WERI-Rb-1 (cell line): ENCODE measurements at regions not wholly inside any gene's neighbourhood (a gene's known extent, or its start where the extent isn't known, plus 50 kb on each side); places are given as distances from the start of the nearest gene placed in this dataset.

ENCODE experiments used
- DNase-seq: peaks from one replicate; pipeline ENCODE4 v3.0.0-alpha.2; 2020
- H3K27ac ChIP-seq: fragments of 250-450 bp; sonication (Bioruptor Pico); 2 replicates; pipeline ENCODE4 v1.5.1; 2020; ENCODE audit warnings: mild to moderate bottlenecking, moderate library complexity
- H3K27me3 ChIP-seq: fragments of 250-450 bp; sonication (Bioruptor Pico); 2 replicates; pipeline ENCODE4 v1.5.1; 2021; ENCODE audit warnings: mild to moderate bottlenecking, low read depth, moderate library complexity; ENCODE audit not compliant: insufficient read depth, severe bottlenecking
- H3K36me3 ChIP-seq: fragments of 250-450 bp; sonication (Bioruptor Pico); 2 replicates; pipeline ENCODE4 v1.5.1; 2020; ENCODE audit warnings: mild to moderate bottlenecking, moderate library complexity
- H3K4me3 ChIP-seq: 2 replicates; pipeline ENCODE4 v1.5.1; 2011; ENCODE audit warnings: low read depth, mild to moderate bottlenecking, control low read depth, low read length
- H3K9me3 ChIP-seq: fragments of 250-450 bp; sonication (Bioruptor Pico); 2 replicates; pipeline ENCODE4 v1.5.1; 2021; ENCODE audit warnings: mild to moderate bottlenecking, moderate library complexity; ENCODE audit not compliant: severe bottlenecking
- TF ChIP-seq, protein P1 (sequence below): IDR thresholded peaks from 2 replicates; pipeline ENCODE4 v1.5.1; 2011; ENCODE audit warnings: low read depth, mild to moderate bottlenecking, control low read depth, inconsistent platforms, low read length

DNA sequence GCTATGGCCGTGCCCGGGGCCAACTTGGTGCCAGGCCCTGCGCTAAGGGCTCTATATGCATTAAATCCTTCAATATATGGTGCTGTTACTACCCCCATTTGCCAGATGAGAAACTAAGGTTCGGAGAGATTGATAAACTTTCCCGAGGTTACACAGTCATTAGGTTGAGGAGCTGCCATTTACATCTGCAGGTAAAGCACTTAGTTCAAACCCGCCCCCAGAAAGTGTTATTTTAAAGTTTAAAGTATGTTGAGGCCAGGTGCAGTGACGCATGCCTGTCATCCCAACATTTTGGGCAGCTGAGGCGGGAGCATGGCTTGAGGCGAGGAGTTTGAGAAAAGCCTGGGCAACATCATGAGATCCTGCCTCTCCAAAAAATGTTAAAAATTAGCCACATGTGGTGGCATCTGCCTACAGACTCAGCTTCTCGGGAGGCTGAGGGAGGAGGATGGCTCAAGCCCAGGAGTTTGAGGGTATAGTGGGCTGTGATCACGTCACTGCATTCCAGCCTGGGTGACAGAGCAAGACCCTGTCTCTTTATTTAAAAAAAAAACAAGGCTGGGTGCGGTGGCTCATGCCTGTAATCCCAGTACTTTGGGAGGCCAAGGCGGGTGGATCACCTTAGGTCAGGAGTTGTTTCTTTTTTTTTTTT is 264.7 kb downstream of the PARN start:
- DNase-seq = no peak
- no peak overlapping the region for H3K27ac ChIP-seq
- H3K9me3 ChIP-seq = no peaks in the 10 kb centered on the region
- no peaks in the 10 kb centered on the region for H3K27me3 ChIP-seq
- no peaks in the 10 kb centered on the region for H3K36me3 ChIP-seq
- TF ChIP-seq, protein P1, sequence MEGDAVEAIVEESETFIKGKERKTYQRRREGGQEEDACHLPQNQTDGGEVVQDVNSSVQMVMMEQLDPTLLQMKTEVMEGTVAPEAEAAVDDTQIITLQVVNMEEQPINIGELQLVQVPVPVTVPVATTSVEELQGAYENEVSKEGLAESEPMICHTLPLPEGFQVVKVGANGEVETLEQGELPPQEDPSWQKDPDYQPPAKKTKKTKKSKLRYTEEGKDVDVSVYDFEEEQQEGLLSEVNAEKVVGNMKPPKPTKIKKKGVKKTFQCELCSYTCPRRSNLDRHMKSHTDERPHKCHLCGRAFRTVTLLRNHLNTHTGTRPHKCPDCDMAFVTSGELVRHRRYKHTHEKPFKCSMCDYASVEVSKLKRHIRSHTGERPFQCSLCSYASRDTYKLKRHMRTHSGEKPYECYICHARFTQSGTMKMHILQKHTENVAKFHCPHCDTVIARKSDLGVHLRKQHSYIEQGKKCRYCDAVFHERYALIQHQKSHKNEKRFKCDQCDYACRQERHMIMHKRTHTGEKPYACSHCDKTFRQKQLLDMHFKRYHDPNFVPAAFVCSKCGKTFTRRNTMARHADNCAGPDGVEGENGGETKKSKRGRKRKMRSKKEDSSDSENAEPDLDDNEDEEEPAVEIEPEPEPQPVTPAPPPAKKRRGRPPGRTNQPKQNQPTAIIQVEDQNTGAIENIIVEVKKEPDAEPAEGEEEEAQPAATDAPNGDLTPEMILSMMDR = no peak
- H3K4me3 ChIP-seq = no peak overlapping the region

DNA sequence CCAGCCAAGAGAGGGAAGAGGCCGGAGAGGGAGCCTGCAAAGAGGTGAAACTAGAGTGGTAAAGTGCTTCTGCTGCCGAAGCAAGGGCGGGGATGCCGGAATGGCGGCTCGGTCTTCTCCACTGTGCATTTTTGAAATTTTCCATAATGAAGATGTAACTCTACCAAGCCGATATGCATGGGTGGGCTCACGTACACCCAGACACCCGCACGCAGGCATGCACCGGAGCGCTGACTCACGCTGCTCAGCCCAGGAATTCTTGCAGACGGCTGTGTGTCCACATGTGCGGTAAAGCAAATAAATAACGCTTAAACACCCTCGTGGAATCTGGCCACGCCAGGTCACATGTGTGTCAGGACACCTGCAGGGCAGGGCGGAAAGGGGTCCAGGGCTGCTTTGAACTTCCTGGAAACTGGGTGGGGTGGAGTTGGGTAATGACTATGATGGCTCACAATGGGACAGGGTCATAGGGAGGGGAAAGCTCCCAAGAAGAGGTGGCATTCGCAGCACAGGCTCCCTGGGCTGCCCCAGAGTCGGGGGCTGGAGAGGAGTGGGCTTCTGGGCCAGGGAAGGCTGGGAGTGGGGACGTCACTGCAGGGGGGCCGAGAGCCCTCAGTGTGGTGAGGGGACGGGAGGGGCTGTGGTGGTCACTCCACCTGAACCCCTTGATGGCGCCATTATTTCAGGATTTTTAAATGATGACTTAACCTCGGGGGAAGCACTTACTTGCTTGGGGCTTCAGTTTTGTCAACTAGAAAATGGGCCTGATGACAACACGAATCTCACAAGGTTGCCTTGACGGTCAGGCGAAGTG is 265.5 kb downstream of the PARN start:
- DNase-seq = no peak
- no peak overlapping the region for H3K27ac ChIP-seq
- TF ChIP-seq, protein P1 = no peak
- H3K27me3 ChIP-seq = no peaks in the 10 kb centered on the region
- no peaks in the 10 kb centered on the region for H3K36me3 ChIP-seq
- H3K4me3 ChIP-seq = no peak overlapping the region
- H3K9me3 ChIP-seq = no peaks in the 10 kb centered on the region

DNA sequence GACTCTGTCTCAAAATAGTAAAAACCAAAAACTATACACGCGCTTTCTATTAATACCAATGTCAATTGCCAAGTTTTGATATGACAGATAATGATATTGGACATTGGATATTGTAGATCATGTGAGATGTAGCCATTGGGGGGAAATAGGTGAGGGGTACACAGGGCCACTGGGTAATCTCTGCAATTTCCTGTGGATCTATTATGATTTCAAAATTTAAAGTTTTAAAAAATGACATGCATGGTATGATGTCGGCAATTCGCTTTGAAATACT is 266.0 kb downstream of the PARN start:
- Histone ChIP-seq H3K36me3 (no peaks in the 10 kb centered on the region), H3K4me3 (no peak overlapping the region), H3K9me3 (no peaks in the 10 kb centered on the region), H3K27me3 (no peaks in the 10 kb centered on the region), H3K27ac (no peak overlapping the region)
- TF ChIP-seq, protein P1 = no peak
- no peak for DNase-seq

DNA sequence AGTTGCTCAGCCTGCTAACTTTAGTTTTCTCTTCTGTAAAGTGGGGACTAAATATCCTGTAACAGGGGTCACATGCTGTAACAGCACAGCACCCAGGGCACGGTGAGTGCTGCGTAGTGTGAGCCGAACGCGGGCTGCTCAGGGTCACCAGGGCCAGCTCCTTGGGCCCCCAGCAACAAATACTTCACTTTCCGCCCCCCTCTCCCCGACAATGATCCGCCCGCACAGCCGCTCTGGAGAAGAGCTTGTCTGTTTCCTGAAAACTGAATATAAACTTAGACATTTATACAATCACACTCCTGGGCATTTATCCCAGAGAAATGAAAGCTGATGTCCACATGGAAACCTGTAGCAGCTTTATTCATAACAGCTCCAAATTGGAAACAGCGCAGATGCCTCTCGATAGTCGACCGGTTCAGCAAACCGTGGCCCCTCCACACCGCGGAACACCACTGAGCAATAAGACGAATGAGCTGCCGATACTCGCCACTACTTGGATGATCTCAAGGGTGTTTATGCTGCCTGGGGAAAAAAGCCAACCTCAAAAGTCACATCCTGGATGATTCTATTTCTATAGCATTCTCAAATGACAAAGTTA is 267.2 kb downstream of the PARN start:
- Histone ChIP-seq H3K27me3 (no peaks in the 10 kb centered on the region), H3K9me3 (no peaks in the 10 kb centered on the region), H3K36me3 (no peaks in the 10 kb centered on the region), H3K4me3 (no peak overlapping the region), H3K27ac (no peak overlapping the region)
- TF ChIP-seq, protein P1 = no peak
- DNase-seq = no peak

DNA sequence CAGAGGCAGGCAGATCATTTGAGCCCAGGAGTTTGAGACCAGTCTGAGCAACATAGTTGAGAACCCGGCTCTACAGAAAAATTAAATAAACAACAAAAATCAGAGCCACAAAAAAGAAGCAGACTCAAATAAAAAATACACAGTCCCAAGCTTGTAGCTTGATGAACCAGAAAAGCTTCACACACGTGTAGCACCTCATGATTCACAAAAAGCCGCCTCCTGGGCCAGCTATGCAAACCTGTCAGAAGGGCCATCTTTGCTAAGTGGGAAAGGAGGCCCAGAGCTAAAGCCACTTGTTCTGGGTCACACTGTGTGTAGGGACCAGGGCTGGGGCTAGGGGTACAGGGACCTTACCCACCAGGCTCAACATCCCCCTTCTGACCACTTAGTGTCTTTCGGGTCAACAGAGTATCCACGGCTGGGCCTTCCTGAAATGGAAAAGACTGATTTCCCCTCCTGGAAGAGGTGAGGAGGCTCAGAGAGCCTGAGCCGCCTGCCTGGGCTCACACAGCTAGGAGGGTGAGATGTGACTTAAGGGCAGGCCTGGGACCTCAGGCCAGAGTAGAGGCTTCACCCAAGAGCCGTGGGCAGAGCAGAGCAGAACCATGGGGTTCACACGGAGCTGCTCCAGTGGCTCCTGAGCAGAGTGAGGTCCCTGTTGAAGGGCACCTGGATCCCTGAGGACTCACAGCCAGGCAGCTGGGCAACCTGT is 269.6 kb downstream of the PARN start:
- Histone ChIP-seq H3K9me3 (no peaks in the 10 kb centered on the region), H3K27me3 (no peaks in the 10 kb centered on the region), H3K36me3 (no peaks in the 10 kb centered on the region), H3K27ac (no peak overlapping the region), H3K4me3 (no peak overlapping the region)
- TF ChIP-seq, protein P1 = no peak
- DNase-seq = no peak
